Parathyroid adenoma (tissue), 2 donors: ENCODE measurements at regions not wholly inside any gene's neighbourhood (a gene's known extent, or its start where the extent isn't known, plus 50 kb on each side); places are given as distances from the start of the nearest gene placed in this dataset.

Experiments used
- H2AFZ ChIP-seq: fragments of 300-600 bp; sonication (generic); one replicate; pipeline ENCODE4 v1.7.0; 2017; ENCODE audit warnings: antibody characterized with exemption, mild to moderate bottlenecking
- H3K27ac ChIP-seq: fragments of 300-600 bp; sonication (generic); one replicate; pipeline ENCODE4 v1.7.0; 2017
- H3K27me3 ChIP-seq: fragments of 300-600 bp; sonication (generic); one replicate; pipeline ENCODE4 v1.7.0; 2017; ENCODE audit warnings: low read length; ENCODE audit not compliant: control insufficient read depth, insufficient read depth
- H3K36me3 ChIP-seq: fragments of 300-600 bp; sonication (generic); one replicate; pipeline ENCODE4 v1.7.0; 2017; ENCODE audit warnings: low read length; ENCODE audit not compliant: control insufficient read depth, insufficient read depth
- H3K4me1 ChIP-seq: fragments of 300-600 bp; sonication (generic); one replicate; pipeline ENCODE4 v1.7.0; 2017; ENCODE audit warnings: control low read depth
- H3K4me2 ChIP-seq: fragments of 300-600 bp; sonication (generic); one replicate; pipeline ENCODE4 v1.7.0; 2017; ENCODE audit warnings: low read length
- H3K4me3 ChIP-seq: fragments of 300-600 bp; sonication (generic); one replicate; pipeline ENCODE4 v1.7.0; 2017; ENCODE audit warnings: low read depth, low read length
- H3K79me2 ChIP-seq: fragments of 300-600 bp; sonication (generic); one replicate; pipeline ENCODE4 v1.7.0; 2017; ENCODE audit warnings: control low read depth
- H3K9ac ChIP-seq: fragments of 300-600 bp; sonication (generic); one replicate; pipeline ENCODE4 v1.7.0; 2017; ENCODE audit warnings: mild to moderate bottlenecking
- H3K9me3 ChIP-seq: fragments of 300-600 bp; sonication (generic); one replicate; pipeline ENCODE4 v1.7.0; 2017; ENCODE audit warnings: low read length; ENCODE audit not compliant: control insufficient read depth
- CTCF ChIP-seq: fragments of 300-600 bp; sonication (generic); IDR thresholded peaks from one replicate; pipeline ENCODE4 v1.7.0; 2017; ENCODE audit warnings: antibody characterized with exemption, mild to moderate bottlenecking
- donor health status: primary hyperparathyroidism.

GRCh38 chr5:6861667-6862066 lies 148.4 kb downstream of the TENT4A start:
- Histone ChIP-seq H3K4me3 (no peak overlapping the region), H3K27me3 (no peaks in the 10 kb centered on the region), H3K9ac (no peak overlapping the region), H2AFZ (no peak overlapping the region), H3K36me3 (no peaks in the 10 kb centered on the region), H3K79me2 (no peaks in the 10 kb centered on the region), H3K9me3 (no peaks in the 10 kb centered on the region), H3K4me2 (no peak overlapping the region), H3K4me1 (peaks cover 2% of the 10 kb centered on the region), H3K27ac (no peak overlapping the region)
- no peak for TF ChIP-seq CTCF

- Histone ChIP-seq H2AFZ (no peak overlapping the region), H3K79me2 (no peaks in the 10 kb centered on the region), H3K4me1 (no peaks in the 10 kb centered on the region), H3K4me3 (no peak overlapping the region), H3K9me3 (no peaks in the 10 kb centered on the region), H3K27ac (no peak overlapping the region), H3K36me3 (no peaks in the 10 kb centered on the region), H3K9ac (no peak overlapping the region), H3K4me2 (no peak overlapping the region), H3K27me3 (no peaks in the 10 kb centered on the region)
- no peak for TF ChIP-seq CTCF
Observed at GRCh38 chr5:6862306-6862705, 149.1 kb downstream of the TENT4A start.

GRCh38 chr5:6867712-6868111 lies 154.5 kb downstream of the TENT4A start:
- no peak for TF ChIP-seq CTCF
- Histone ChIP-seq H3K4me3 (no peak overlapping the region), H3K9me3 (no peaks in the 10 kb centered on the region), H3K27me3 (no peaks in the 10 kb centered on the region), H2AFZ (peak overlapping the region; percentile 65), H3K27ac (no peak overlapping the region), H3K4me2 (no peak overlapping the region), H3K36me3 (no peaks in the 10 kb centered on the region), H3K4me1 (no peaks in the 10 kb centered on the region), H3K9ac (no peak overlapping the region), H3K79me2 (no peaks in the 10 kb centered on the region)

- peak overlapping the region; percentile 65 for H2AFZ ChIP-seq
- TF ChIP-seq CTCF: no peak
- H3K9ac ChIP-seq: no peak overlapping the region
- H3K4me3 ChIP-seq: no peak overlapping the region
- H3K4me1 ChIP-seq: no peaks in the 10 kb centered on the region
- H3K79me2 ChIP-seq: no peaks in the 10 kb centered on the region
- H3K27me3 ChIP-seq: no peaks in the 10 kb centered on the region
- no peaks in the 10 kb centered on the region for H3K36me3 ChIP-seq
- H3K27ac ChIP-seq: no peak overlapping the region
- no peaks in the 10 kb centered on the region for H3K9me3 ChIP-seq
- peak overlapping the region; percentile 11 for H3K4me2 ChIP-seq
Observed at GRCh38 chr5:6868171-6868570, 154.9 kb downstream of the TENT4A start.

GRCh38 chr5:6868575-6869215 lies 155.5 kb downstream of the TENT4A start:
- Histone ChIP-seq H3K79me2 (no peaks in the 10 kb centered on the region), H3K27ac (no peak overlapping the region), H3K9me3 (no peaks in the 10 kb centered on the region), H3K4me2 (peak overlapping the region; percentile 11), H3K27me3 (no peaks in the 10 kb centered on the region), H3K4me3 (no peak overlapping the region), H3K9ac (no peak overlapping the region), H2AFZ (peak overlapping the region; percentile 65), H3K4me1 (no peaks in the 10 kb centered on the region), H3K36me3 (no peaks in the 10 kb centered on the region)
- no peak for TF ChIP-seq CTCF
